Rectal smooth muscle tissue (tissue), 1 donor: ENCODE measurements at regions not wholly inside any gene's neighbourhood (a gene's known extent, or its start where the extent isn't known, plus 50 kb on each side); places are given as distances from the start of the nearest gene placed in this dataset.
"Not testable (repeated sequence)": the region's sequence is repeated elsewhere in the genome, so short reads cannot be mapped to it uniquely, and the experiment has no call there.

Experiments used
- H3K27ac ChIP-seq: one replicate; pipeline ENCODE4 v1.7.0; 2013; ENCODE audit warnings: low read depth, low read length, inconsistent platforms
- H3K27me3 ChIP-seq: one replicate; pipeline ENCODE4 v1.7.0; 2013; ENCODE audit warnings: low read length; ENCODE audit not compliant: control insufficient read depth, insufficient read depth
- H3K36me3 ChIP-seq: one replicate; pipeline ENCODE4 v1.7.0; 2013; ENCODE audit warnings: low read length; ENCODE audit not compliant: control insufficient read depth, insufficient read depth
- H3K4me1 ChIP-seq: one replicate; pipeline ENCODE4 v1.7.0; 2013; ENCODE audit warnings: low read length; ENCODE audit not compliant: control insufficient read depth, insufficient read depth
- H3K4me3 ChIP-seq: one replicate; pipeline ENCODE4 v1.7.0; 2013; ENCODE audit warnings: low read length
- H3K9ac ChIP-seq: one replicate; pipeline ENCODE4 v1.7.0; 2013; ENCODE audit warnings: low read length

GRCh38 chr13:89199138-89199537, 1528.0 kb downstream of the SLITRK5 start:
- Histone ChIP-seq H3K36me3 (no peaks in the 10 kb centered on the region), H3K9ac (no peak overlapping the region), H3K27ac (no peak overlapping the region), H3K4me1 (no peaks in the 10 kb centered on the region), H3K4me3 (no peak overlapping the region), H3K27me3 (no peaks in the 10 kb centered on the region)

DNA sequence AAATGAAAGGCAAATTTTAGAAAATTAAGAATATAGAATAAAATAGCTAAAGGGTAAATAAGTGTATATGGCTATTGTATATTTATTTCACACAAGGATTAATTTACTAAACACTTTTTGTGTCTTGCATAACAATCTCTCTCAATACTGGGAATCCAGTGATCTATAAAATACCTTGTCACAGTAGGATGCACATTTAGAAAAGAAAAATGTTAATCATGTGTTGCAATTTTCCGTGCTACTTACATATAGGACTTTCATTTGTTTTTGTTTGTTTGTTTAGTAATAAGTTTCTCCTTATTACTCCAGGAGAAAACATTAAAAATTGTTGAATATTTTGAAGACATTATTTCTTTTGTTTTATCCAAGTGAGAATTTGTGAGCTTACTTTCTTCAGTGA, 1533.3 kb downstream of the SLITRK5 start:
- Histone ChIP-seq H3K9ac (no peak overlapping the region), H3K4me3 (no peak overlapping the region), H3K27me3 (no peaks in the 10 kb centered on the region), H3K4me1 (no peaks in the 10 kb centered on the region), H3K36me3 (no peaks in the 10 kb centered on the region), H3K27ac (no peak overlapping the region)

- Histone ChIP-seq H3K36me3 (no peaks in the 10 kb centered on the region), H3K27ac (no peak overlapping the region), H3K4me3 (no peak overlapping the region), H3K4me1 (no peaks in the 10 kb centered on the region), H3K27me3 (no peaks in the 10 kb centered on the region), H3K9ac (no peak overlapping the region)
Observed at GRCh38 chr13:89205856-89206520, 1534.8 kb downstream of the SLITRK5 start.

- no peaks in the 10 kb centered on the region for H3K4me1 ChIP-seq
- H3K27me3 ChIP-seq = no peaks in the 10 kb centered on the region
- no peak overlapping the region for H3K9ac ChIP-seq
- H3K36me3 ChIP-seq = no peaks in the 10 kb centered on the region
- H3K27ac ChIP-seq = no peak overlapping the region
- H3K4me3 ChIP-seq = no peak overlapping the region
Observed at GRCh38 chr13:89212186-89212585, 1541.0 kb downstream of the SLITRK5 start.

- H3K9ac ChIP-seq = no peak overlapping the region
- no peaks in the 10 kb centered on the region for H3K27me3 ChIP-seq
- H3K27ac ChIP-seq = no peak overlapping the region
- no peaks in the 10 kb centered on the region for H3K36me3 ChIP-seq
- H3K4me1 ChIP-seq = no peaks in the 10 kb centered on the region
- H3K4me3 ChIP-seq = no peak overlapping the region
Observed at GRCh38 chr13:89214185-89214584, 1543.0 kb downstream of the SLITRK5 start.

DNA sequence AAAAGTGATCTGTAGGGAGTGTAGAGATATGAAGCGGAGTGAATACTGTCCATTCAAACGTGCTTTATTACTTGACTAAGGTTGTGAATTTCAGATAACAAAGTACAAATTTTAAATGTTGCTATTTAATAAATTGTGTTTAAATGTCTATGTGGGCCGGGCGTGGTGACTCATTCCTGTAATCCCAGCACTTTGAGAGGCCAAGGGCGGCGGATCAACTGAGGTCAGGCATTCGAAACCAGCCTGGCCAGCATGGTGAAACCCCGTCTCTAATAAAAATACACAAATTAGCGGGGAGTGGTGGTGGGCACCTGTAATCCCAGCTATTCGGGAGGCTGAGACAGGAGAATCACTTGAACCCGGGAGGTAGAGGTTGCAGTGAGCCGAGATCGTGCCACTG, 1544.1 kb downstream of the SLITRK5 start:
- H3K4me1 ChIP-seq, H3K36me3 ChIP-seq, H3K27me3 ChIP-seq, H3K4me3 ChIP-seq, H3K9ac ChIP-seq, H3K27ac ChIP-seq: not testable (repeated sequence)

DNA sequence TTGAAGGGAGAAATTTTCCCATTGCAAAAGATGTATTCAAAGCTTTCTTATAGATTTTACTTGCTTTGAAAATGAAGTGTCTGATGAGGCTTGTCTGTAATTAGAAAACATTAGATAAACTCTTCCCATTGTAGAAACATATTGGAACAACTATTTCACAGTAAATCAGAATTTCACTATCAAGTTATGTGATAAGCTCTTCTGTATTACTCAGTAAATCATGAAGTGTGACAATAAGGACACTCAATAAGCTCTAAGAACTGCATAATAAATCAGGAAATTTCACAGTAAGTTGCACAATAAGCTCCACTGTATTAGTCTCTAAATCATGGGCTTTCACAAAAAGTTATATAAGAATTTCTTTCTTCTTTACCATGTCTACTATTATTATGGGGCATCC, 1546.6 kb downstream of the SLITRK5 start:
- Histone ChIP-seq H3K27me3 (no peaks in the 10 kb centered on the region), H3K4me3 (no peak overlapping the region), H3K4me1 (no peaks in the 10 kb centered on the region), H3K27ac (no peak overlapping the region), H3K36me3 (no peaks in the 10 kb centered on the region), H3K9ac (no peak overlapping the region)

DNA sequence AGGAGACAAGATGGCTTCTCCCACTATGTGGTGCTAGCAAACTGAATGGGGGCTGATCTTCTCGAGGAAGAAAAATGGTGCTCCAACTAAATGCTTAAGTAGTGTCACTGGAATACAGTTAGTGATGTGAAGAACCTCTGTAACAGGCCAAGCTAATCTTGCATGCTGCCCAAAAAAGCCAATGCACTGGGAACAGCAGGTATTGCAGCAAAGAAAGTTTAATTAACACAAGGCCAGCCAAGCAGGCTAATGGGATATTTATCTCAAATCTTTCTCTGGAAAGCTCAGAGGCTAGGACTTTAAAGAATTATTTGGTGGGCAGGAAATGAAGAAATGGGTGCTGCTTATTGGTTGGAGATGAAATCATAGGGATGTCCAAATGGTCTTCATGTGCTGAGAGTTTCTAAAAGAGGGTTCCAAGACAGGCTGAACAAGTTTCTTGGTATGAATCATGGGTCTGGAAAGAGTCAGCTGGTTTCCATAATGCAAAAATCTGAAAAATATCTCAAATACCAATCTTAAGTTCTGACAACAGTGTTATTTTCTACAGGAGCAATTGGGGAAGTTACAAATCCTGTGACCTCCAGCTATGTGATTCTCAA, 1550.5 kb downstream of the SLITRK5 start:
- Histone ChIP-seq H3K27ac (no peak overlapping the region), H3K4me3 (no peak overlapping the region), H3K9ac (no peak overlapping the region), H3K27me3 (no peaks in the 10 kb centered on the region), H3K4me1 (no peaks in the 10 kb centered on the region), H3K36me3 (no peaks in the 10 kb centered on the region)

- Histone ChIP-seq H3K27ac (no peak overlapping the region), H3K36me3 (no peaks in the 10 kb centered on the region), H3K4me1 (no peaks in the 10 kb centered on the region), H3K4me3 (no peak overlapping the region), H3K27me3 (no peaks in the 10 kb centered on the region), H3K9ac (no peak overlapping the region)
Observed at GRCh38 chr13:89227356-89227755, 1556.2 kb downstream of the SLITRK5 start.

- no peak overlapping the region for H3K4me3 ChIP-seq
- no peaks in the 10 kb centered on the region for H3K36me3 ChIP-seq
- H3K27ac ChIP-seq = no peak overlapping the region
- no peak overlapping the region for H3K9ac ChIP-seq
- H3K4me1 ChIP-seq = no peaks in the 10 kb centered on the region
- no peaks in the 10 kb centered on the region for H3K27me3 ChIP-seq
Observed at GRCh38 chr13:89238496-89238895, 1567.3 kb downstream of the SLITRK5 start.

GRCh38 chr13:89239361-89240127, 1568.4 kb downstream of the SLITRK5 start:
- Histone ChIP-seq H3K4me3 (no peak overlapping the region), H3K9ac (no peak overlapping the region), H3K27me3 (no peaks in the 10 kb centered on the region), H3K4me1 (no peaks in the 10 kb centered on the region), H3K36me3 (no peaks in the 10 kb centered on the region), H3K27ac (no peak overlapping the region)

DNA sequence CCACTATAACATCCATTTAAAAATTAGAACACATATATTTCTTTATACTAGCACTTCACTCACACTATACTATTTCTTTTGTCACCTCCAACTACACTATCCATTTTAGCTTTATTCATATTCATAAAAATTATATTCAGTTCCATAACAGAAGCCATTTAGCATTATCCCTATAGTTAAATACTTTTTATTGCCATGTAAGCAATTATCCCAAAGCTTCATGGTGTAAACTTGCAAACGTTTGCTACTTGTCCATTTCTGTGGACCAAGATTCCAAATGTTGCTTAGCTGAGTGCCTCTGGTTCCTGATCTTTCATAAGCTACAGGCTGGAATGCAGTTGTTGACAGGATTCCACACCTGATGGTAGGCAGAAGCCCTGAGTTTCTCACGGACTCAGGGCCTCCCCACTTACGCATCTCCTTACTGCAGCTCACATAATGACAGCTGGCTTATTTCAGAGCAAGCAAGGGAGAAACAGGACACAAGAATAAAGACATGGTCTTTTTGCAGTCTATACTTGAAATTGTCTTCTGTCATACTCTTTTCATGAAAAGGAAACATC, 1584.8 kb downstream of the SLITRK5 start:
- Histone ChIP-seq H3K36me3 (no peaks in the 10 kb centered on the region), H3K4me1 (no peaks in the 10 kb centered on the region), H3K9ac (no peak overlapping the region), H3K4me3 (no peak overlapping the region), H3K27me3 (no peaks in the 10 kb centered on the region), H3K27ac (no peak overlapping the region)
